ENCODE measurements at regions not wholly inside any gene's neighbourhood (a gene's known extent, or its start where the extent isn't known, plus 50 kb on each side); places are given as distances from the start of the nearest gene placed in this dataset.

- TF ChIP-seq EP300 (conservative IDR thresholded peaks at IDR 0.05; ENCODE audit: poor library complexity, severe bottlenecking) (no peak), EZH2 (IDR thresholded peaks at IDR 0.05; ENCODE audit: borderline replicate concordance, insufficient read depth, low read length, poor library complexity, severe bottlenecking) (no peak)
Measured at GRCh38 chr14:104262515-104263514, 124.4 kb downstream of the KIF26A start.
